ENCODE measurements at regions not wholly inside any gene's neighbourhood (a gene's known extent, or its start where the extent isn't known, plus 50 kb on each side); places are given as distances from the start of the nearest gene placed in this dataset.

DNA sequence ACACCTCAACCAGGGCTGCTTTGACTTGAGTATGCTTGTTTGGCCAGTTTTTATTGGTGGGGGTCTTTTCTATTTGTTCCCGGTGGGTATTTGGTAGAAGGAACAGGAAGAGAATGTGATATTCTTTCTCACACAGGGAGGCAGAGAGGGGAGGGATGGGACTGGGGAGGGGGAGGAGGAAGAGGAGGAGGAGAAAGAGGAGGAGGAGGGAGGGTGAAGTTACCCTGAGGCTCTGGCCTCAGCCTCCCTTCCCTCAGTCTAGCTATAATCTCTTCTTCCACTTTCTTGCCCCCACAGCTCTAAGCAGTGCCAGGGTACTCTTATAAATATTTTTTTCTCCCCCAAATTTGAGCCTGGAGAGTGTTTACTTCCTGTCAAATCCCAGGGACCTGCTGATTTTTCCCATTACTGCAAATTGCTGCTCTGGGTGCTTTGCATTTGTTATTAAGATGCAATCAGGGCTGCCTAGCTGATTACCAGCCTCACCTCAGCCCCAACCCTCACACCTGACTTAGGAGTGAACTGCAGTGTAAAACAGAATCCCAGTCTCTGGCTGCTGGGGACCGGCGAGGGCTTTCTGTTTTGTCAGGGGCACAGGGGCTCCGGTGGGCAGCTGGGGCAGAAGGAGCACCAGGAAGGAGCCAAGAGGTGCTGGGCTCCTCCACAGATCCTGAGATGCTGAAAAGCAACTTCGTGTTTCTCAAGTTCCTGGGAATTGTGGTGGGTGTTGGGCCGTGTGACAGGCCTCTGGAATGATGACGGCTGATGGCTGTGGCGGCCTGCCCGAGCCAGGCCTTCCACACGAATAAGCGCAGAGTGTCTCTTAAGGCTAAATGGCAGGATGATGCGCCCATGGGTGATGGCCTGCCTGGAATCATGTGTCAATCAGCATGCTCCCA is 141.4 kb downstream of the CD83 start:
- peaks cover 20% of the 10 kb centered on the region for H3K4me1 Mint-ChIP-seq
- H3K27me3 Mint-ChIP-seq (ENCODE audit: low read depth): peaks cover 20% of the 10 kb centered on the region
- TF ChIP-seq, protein P1, sequence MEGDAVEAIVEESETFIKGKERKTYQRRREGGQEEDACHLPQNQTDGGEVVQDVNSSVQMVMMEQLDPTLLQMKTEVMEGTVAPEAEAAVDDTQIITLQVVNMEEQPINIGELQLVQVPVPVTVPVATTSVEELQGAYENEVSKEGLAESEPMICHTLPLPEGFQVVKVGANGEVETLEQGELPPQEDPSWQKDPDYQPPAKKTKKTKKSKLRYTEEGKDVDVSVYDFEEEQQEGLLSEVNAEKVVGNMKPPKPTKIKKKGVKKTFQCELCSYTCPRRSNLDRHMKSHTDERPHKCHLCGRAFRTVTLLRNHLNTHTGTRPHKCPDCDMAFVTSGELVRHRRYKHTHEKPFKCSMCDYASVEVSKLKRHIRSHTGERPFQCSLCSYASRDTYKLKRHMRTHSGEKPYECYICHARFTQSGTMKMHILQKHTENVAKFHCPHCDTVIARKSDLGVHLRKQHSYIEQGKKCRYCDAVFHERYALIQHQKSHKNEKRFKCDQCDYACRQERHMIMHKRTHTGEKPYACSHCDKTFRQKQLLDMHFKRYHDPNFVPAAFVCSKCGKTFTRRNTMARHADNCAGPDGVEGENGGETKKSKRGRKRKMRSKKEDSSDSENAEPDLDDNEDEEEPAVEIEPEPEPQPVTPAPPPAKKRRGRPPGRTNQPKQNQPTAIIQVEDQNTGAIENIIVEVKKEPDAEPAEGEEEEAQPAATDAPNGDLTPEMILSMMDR (IDR thresholded peaks at IDR 0.05; ENCODE audit: unreplicated experiment): no peak
- no peaks in the 10 kb centered on the region for H3K36me3 Mint-ChIP-seq
- H3K4me3 Mint-ChIP-seq: no peak overlapping the region
- H3K27ac Mint-ChIP-seq: peak overlapping the region; percentile 71
- no peak for DNase-seq (ENCODE audit: low spot score in 2 of 2, unreplicated experiment in 2 of 2)
- H3K9me3 Mint-ChIP-seq: peaks cover 12% of the 10 kb centered on the region

DNA sequence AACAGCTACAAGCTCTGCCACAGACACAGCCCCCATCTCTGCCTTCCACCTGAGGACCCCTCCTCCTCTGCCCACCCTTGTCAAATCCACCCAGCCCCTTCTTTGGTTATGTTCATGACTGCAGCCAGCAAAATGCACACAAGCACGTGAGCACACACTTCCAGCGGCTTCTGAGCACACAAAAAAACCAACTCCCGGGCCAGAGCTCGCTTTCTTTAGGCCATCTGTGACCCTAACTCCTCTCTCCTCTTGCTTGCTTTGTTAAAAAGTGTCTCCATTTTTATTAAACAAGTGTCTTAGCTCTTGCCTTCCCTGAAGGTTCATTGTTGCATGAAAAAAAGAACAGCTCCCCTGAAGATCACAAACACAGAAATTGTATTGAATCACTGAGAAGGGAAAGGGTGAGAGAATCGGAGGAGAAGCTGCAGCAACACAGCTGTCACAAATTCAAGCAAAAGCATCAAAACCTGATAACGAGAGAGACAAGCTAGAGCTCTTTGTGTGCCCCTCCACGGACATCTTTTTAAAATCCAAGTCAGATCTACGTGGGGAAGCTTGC is 142.1 kb downstream of the CD83 start:
- Mint-ChIP-seq H3K9me3 (peaks cover 16% of the 10 kb centered on the region), H3K27ac (no peak overlapping the region), H3K36me3 (no peaks in the 10 kb centered on the region), H3K4me1 (peaks cover 20% of the 10 kb centered on the region), H3K4me3 (no peak overlapping the region), H3K27me3 (ENCODE audit: low read depth) (peaks cover 17% of the 10 kb centered on the region)
- no peak for DNase-seq (ENCODE audit: low spot score in 2 of 2, unreplicated experiment in 2 of 2)
- TF ChIP-seq, protein P1 (IDR thresholded peaks at IDR 0.05; ENCODE audit: unreplicated experiment): no peak

DNA sequence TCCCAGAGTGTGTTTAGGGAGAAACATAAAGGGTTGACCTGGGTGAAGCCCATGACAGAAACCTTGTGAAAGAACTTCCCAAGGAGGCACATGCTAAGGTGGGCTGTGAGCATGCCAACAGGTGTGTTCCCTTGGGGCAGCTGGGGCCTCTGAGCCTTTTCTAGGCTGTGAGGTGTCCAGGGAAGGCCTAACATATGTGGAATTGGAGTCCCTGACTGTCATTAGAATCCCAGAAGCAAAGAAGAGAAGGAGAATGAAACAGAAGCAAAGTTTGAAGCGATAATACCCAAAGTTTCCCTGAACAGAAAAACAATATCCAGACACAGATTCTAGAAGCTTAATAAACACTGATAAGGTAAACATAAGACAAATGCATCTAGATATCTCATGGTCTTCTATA is 143.3 kb downstream of the CD83 start:
- TF ChIP-seq, protein P1 (IDR thresholded peaks at IDR 0.05; ENCODE audit: unreplicated experiment): no peak
- no peak for DNase-seq (ENCODE audit: low spot score in 2 of 2, unreplicated experiment in 2 of 2)
- H3K4me1 Mint-ChIP-seq: peaks cover 20% of the 10 kb centered on the region
- no peaks in the 10 kb centered on the region for H3K36me3 Mint-ChIP-seq
- H3K27ac Mint-ChIP-seq: no peak overlapping the region
- H3K9me3 Mint-ChIP-seq: peaks cover 16% of the 10 kb centered on the region
- peaks cover 15% of the 10 kb centered on the region for H3K27me3 Mint-ChIP-seq (ENCODE audit: low read depth)
- H3K4me3 Mint-ChIP-seq: no peak overlapping the region

DNA sequence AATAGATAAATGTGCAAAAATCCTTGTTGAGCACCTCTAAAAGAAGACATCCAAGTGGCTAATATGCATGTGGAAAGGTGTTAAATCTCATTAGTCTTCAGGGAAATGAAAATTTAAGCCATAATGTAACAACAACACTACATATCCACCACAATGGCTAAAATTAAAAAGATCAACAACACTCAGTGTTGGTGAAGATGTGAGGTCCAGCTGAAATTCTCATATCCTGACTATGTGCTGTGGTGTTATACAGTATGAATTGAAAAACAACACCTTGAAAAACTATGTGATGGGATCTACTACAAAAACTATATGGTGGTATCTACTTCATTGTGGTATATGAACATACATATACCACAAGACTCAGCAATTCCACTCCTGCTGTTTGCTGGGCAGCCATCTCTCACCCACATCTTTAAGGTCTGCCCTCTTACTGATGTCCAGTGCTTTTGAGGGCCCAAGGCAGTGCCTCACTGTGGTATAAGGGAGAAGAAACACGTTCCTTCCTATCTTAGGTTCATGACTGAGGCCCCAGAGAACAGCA is 146.4 kb downstream of the CD83 start:
- H3K9me3 Mint-ChIP-seq: peaks cover 16% of the 10 kb centered on the region
- peaks cover 19% of the 10 kb centered on the region for H3K27me3 Mint-ChIP-seq (ENCODE audit: low read depth)
- no peak overlapping the region for H3K4me3 Mint-ChIP-seq
- TF ChIP-seq, protein P1 (IDR thresholded peaks at IDR 0.05; ENCODE audit: unreplicated experiment): no peak
- no peaks in the 10 kb centered on the region for H3K36me3 Mint-ChIP-seq
- no peak overlapping the region for H3K27ac Mint-ChIP-seq
- no peak for DNase-seq (ENCODE audit: low spot score in 2 of 2, unreplicated experiment in 2 of 2)
- peaks cover 2% of the 10 kb centered on the region for H3K4me1 Mint-ChIP-seq

DNA sequence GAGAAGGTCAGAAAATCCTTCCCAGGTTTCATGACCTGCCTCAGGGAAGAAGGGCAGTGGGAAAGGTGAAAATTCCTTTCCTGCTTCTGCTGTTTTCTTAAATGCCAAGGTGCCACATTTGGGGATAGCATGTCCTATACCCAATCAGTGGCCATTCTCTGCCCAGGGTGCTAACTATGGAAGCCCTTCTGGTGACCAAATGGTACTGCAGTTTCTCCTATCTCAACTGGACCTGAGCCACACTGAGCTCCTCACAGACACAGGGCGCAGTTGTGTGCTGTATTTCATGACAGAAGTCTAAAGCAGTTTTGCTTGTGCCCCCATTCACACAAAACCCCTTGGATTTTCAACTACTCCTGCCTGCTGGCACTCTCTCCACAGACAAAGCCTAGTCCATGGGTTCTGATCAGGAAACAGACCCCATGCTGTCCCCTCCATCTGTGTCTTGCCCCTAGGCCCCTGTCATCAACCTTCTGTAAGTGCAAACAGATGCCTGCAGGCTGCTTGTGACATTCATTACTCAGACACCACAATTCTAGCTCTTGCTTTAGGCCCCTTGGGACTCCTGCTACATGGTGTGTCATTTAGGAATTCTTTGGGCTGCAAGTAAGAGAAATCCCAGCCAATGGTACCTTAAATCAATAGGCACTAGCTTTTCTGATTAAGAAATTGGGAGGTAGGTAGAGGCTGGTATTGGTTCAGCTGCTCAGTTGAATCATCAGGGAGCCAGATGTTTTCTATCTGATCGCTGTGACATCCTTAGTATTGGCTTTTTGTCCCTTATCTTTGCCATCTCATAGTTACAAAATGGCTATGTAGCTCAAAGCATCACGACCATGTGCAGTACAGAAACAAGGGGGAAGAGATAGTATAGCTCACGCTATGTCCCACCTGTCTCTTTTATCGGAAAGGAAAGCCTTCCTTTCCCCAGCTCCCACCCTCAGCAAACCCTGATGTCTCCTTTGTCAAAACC is 147.8 kb downstream of the CD83 start:
- Mint-ChIP-seq H3K36me3 (no peaks in the 10 kb centered on the region), H3K4me1 (no peaks in the 10 kb centered on the region), H3K4me3 (no peak overlapping the region)

More for the DNA sequence above, 147.8 kb downstream of the CD83 start:
- no peak for DNase-seq (ENCODE audit: low spot score in 2 of 2, unreplicated experiment in 2 of 2)
- Mint-ChIP-seq H3K27ac (no peak overlapping the region), H3K27me3 (ENCODE audit: low read depth) (peaks cover 19% of the 10 kb centered on the region), H3K9me3 (peaks cover 16% of the 10 kb centered on the region)
- TF ChIP-seq, protein P1 (IDR thresholded peaks at IDR 0.05; ENCODE audit: unreplicated experiment): peak; percentile 25
